Caco-2 (cell line): ENCODE measurements at regions not wholly inside any gene's neighbourhood (a gene's known extent, or its start where the extent isn't known, plus 50 kb on each side); places are given as distances from the start of the nearest gene placed in this dataset.
A peak's percentile ranks its signal among the peaks of the same experiment; 100 is the strongest.

Source experiments
- BruUV-seq: library from RNA; stranded (reverse); fragments of 400-500 nt; replicated peaks from 2 replicates; lab custom pipeline; 2021; lab: Mats Ljungman, UMichigan
- CTCF ChIA-PET: fragments of 300-600 bp; sonication (Branson Sonifier 250); formaldehyde crosslinking; loops from one replicate; lab custom pipeline; 2022; ENCODE audit warnings: antibody characterized with exemption; lab: Charles Lee
- POLR2A ChIA-PET: fragments of 300-600 bp; sonication (Branson Sonifier 250); formaldehyde crosslinking; loops from one replicate; lab custom pipeline; 2022; ENCODE audit warnings: antibody characterized with exemption; lab: Charles Lee
- DNase-seq, 2 experiments: peaks; one replicate each; pipeline versions ENCODE4 v3.0.0 to v3.0.0-alpha.2; 2020 to 2022
- H3K27me3 ChIP-seq: replicated peaks from 2 replicates; pipeline ENCODE4 v1.6.0; 2011; ENCODE audit warnings: low read length; ENCODE audit not compliant: control insufficient read depth, insufficient read depth
- H3K36me3 ChIP-seq: 2 replicates; pipeline ENCODE4 v1.5.1; 2011; ENCODE audit warnings: low read length; ENCODE audit not compliant: control insufficient read depth, insufficient read depth
- H3K4me1 ChIP-seq: fragments of 250-450 bp; sonication (Bioruptor Pico); 2 replicates; pipeline ENCODE4 v1.5.1; 2020; ENCODE audit warnings: mild to moderate bottlenecking
- H3K4me3 ChIP-seq: 2 replicates; pipeline ENCODE4 v1.5.1; 2011; ENCODE audit warnings: low read depth, mild to moderate bottlenecking, control low read depth, low read length
- H3K9me3 ChIP-seq: fragments of 250-450 bp; sonication (Bioruptor Pico); 2 replicates; pipeline ENCODE4 v1.5.1; 2020; ENCODE audit warnings: mild to moderate bottlenecking, moderate library complexity
- H3K27ac Mint-ChIP-seq: one replicate; pipeline ENCODE4 v1.8.0; 2022; ENCODE audit warnings: mixed read lengths; ENCODE audit not compliant: unreplicated experiment
- H3K27me3 Mint-ChIP-seq: one replicate; pipeline ENCODE4 v1.8.0; 2022; ENCODE audit warnings: mixed read lengths; ENCODE audit not compliant: insufficient read depth, unreplicated experiment
- H3K36me3 Mint-ChIP-seq: one replicate; pipeline ENCODE4 v1.8.0; 2022; ENCODE audit warnings: mild to moderate bottlenecking, mixed read lengths; ENCODE audit not compliant: insufficient read depth, unreplicated experiment
- H3K4me1 Mint-ChIP-seq: one replicate; pipeline ENCODE4 v1.8.0; 2022; ENCODE audit warnings: low read depth, mixed read lengths; ENCODE audit not compliant: unreplicated experiment
- H3K4me3 Mint-ChIP-seq: one replicate; pipeline ENCODE4 v1.8.0; 2022; ENCODE audit warnings: mild to moderate bottlenecking, moderate library complexity, mixed read lengths; ENCODE audit not compliant: unreplicated experiment
- H3K9me3 Mint-ChIP-seq: one replicate; pipeline ENCODE4 v1.8.0; 2022; ENCODE audit warnings: mixed read lengths; ENCODE audit not compliant: unreplicated experiment
- intact Hi-C: fragments of 100-400 bp; cut with micrococcal nuclease; formaldehyde crosslinking; loops from one replicate; pipeline ENCODE4 v1.10.0; 2022; ENCODE audit not compliant: unreplicated experiment
- TF ChIP-seq, protein P1 (sequence below), 2 experiments: fragments of 200-600 bp in 1 of 2; IDR thresholded peaks; 1 replicate in 1 of 2; 2 replicates in 1 of 2; pipeline versions ENCODE4 v1.5.1 to v1.8.0; 2011 to 2022; ENCODE audit warnings: antibody characterized with exemption in 1 of 2, control low read depth in 1 of 2, inconsistent platforms in 1 of 2, low read depth in 1 of 2, low read length in 1 of 2, mild to moderate bottlenecking in 1 of 2, moderate library complexity in 1 of 2; ENCODE audit not compliant: insufficient read depth in 1 of 2, severe bottlenecking in 1 of 2, unreplicated experiment in 1 of 2

DNA sequence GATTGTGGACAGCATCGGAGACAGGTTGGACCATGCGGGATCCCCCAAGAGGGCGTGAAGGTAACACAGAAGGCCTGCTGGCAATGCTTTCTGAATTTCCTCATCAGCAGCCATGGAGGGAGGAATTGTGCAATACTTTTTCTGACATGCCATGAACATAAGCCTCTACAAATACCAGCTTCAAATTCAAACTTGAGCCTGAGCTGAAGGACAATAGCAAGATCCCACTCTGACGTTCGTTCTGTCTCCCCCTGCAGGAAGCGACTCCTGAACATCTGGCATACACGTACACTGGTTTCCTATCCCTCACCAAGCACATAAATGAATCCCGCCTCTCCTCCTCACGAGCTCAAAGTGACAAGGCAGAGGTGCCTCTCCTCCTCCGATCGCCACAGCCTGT, 312.2 kb downstream of the BRD1 start:
- intact Hi-C loops = no loop called here
- CTCF ChIA-PET = interaction anchor here (0.6 kb wide), 1 partner anchor 43 kb away, joined by 3 read pairs; no protein-coding TSS in a partner anchor
- POLR2A ChIA-PET = no interaction called here
- Histone ChIP-seq H3K27me3 (no peaks in the 10 kb centered on the region), H3K4me1 (no peaks in the 10 kb centered on the region), H3K4me3 (no peak overlapping the region), H3K36me3 (no peaks in the 10 kb centered on the region), H3K9me3 (0 out of 2 replicates have a peak, but pooled peaks cover 3% of the 10 kb centered on the region)
- Mint-ChIP-seq H3K27me3 (peaks cover 5% of the 10 kb centered on the region), H3K4me1 (no peaks in the 10 kb centered on the region), H3K9me3 (no peaks in the 10 kb centered on the region), H3K27ac (no peak overlapping the region), H3K36me3 (no peaks in the 10 kb centered on the region), H3K4me3 (no peak overlapping the region)
- no TSS peak for BruUV-seq
- DNase-seq = peak in 1 of 2 experiments; percentile 19
- TF ChIP-seq, protein P1, sequence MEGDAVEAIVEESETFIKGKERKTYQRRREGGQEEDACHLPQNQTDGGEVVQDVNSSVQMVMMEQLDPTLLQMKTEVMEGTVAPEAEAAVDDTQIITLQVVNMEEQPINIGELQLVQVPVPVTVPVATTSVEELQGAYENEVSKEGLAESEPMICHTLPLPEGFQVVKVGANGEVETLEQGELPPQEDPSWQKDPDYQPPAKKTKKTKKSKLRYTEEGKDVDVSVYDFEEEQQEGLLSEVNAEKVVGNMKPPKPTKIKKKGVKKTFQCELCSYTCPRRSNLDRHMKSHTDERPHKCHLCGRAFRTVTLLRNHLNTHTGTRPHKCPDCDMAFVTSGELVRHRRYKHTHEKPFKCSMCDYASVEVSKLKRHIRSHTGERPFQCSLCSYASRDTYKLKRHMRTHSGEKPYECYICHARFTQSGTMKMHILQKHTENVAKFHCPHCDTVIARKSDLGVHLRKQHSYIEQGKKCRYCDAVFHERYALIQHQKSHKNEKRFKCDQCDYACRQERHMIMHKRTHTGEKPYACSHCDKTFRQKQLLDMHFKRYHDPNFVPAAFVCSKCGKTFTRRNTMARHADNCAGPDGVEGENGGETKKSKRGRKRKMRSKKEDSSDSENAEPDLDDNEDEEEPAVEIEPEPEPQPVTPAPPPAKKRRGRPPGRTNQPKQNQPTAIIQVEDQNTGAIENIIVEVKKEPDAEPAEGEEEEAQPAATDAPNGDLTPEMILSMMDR (IDR thresholded peaks at IDR 0.05; ENCODE audit: insufficient read depth in 1 of 2, low read depth in 1 of 2, low read length in 1 of 2, severe bottlenecking in 1 of 2, unreplicated experiment in 1 of 2) = peak in 1 of 2 experiments; percentile 18

DNA sequence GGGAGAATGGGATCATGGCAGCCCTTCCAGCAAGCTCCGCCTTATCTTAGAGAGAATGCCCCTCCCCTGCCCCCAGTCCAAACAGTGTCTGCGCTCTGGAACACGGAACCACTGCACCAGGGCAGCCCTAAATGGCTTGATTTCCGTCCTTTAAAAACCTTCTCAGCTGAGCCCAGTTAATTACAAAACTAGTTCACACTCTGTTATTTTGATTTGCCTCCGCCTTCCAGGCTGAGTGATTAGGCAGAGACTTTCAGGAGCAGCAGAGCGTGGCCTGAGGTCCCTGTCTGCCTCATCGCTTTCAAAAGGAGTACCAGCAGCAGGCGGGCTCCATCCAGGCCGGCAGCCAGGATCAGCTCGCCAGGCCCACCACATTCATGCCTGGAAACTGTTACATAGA, 313.0 kb downstream of the BRD1 start:
- no peak for DNase-seq
- no peaks in the 10 kb centered on the region for H3K9me3 Mint-ChIP-seq
- Histone ChIP-seq H3K9me3 (0 out of 2 replicates have a peak, but pooled peaks cover 3% of the 10 kb centered on the region), H3K4me1 (no peaks in the 10 kb centered on the region), H3K4me3 (no peak overlapping the region), H3K36me3 (no peaks in the 10 kb centered on the region), H3K27me3 (no peaks in the 10 kb centered on the region)
- POLR2A ChIA-PET = no interaction called here
- no TSS peak for BruUV-seq
- intact Hi-C loops = no loop called here
- CTCF ChIA-PET = no interaction called here
- H3K27me3 Mint-ChIP-seq = peaks cover 5% of the 10 kb centered on the region
- H3K36me3 Mint-ChIP-seq = no peaks in the 10 kb centered on the region
- H3K27ac Mint-ChIP-seq = no peak overlapping the region
- no peaks in the 10 kb centered on the region for H3K4me1 Mint-ChIP-seq
- no peak overlapping the region for H3K4me3 Mint-ChIP-seq
- TF ChIP-seq, protein P1 (IDR thresholded peaks at IDR 0.05; ENCODE audit: insufficient read depth in 1 of 2, low read depth in 1 of 2, low read length in 1 of 2, severe bottlenecking in 1 of 2, unreplicated experiment in 1 of 2) = no peak

DNA sequence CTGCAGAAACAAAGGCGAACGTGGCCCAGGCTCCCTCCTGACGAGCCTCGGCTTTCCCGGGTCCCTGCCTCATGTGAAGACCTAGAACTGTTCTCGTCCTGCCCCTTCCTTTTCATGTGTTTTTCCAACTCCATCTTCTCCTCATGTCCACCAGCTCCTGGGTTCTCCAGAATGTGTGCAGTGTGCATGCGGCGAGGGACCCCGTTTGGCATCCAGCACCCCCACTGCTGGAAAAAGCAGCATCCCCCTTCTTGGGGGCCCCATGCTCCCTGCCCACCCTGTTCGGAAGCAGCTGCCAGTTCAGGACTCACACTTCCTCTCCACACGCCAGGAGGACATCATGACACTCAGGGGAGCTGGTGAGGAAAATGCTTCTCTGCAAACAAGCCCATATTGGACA, 313.5 kb downstream of the BRD1 start:
- POLR2A ChIA-PET = no interaction called here

More for the DNA sequence above, 313.5 kb downstream of the BRD1 start:
- no peak for DNase-seq
- H3K27me3 Mint-ChIP-seq = peaks cover 5% of the 10 kb centered on the region
- Histone ChIP-seq H3K4me1 (no peaks in the 10 kb centered on the region), H3K4me3 (no peak overlapping the region), H3K9me3 (0 out of 2 replicates have a peak, but pooled peaks cover 3% of the 10 kb centered on the region), H3K27me3 (no peaks in the 10 kb centered on the region), H3K36me3 (no peaks in the 10 kb centered on the region)
- H3K36me3 Mint-ChIP-seq = no peaks in the 10 kb centered on the region
- TF ChIP-seq, protein P1 (IDR thresholded peaks at IDR 0.05; ENCODE audit: insufficient read depth in 1 of 2, low read depth in 1 of 2, low read length in 1 of 2, severe bottlenecking in 1 of 2, unreplicated experiment in 1 of 2) = no peak
- BruUV-seq = no TSS peak
- H3K4me1 Mint-ChIP-seq = no peaks in the 10 kb centered on the region
- no peaks in the 10 kb centered on the region for H3K9me3 Mint-ChIP-seq
- CTCF ChIA-PET = no interaction called here
- no peak overlapping the region for H3K4me3 Mint-ChIP-seq
- H3K27ac Mint-ChIP-seq = no peak overlapping the region
- intact Hi-C loops = no loop called here
